Fibroblast of lung (primary cell): ENCODE measurements at regions not wholly inside any gene's neighbourhood (a gene's known extent, or its start where the extent isn't known, plus 50 kb on each side); places are given as distances from the start of the nearest gene placed in this dataset.
A peak's percentile ranks its signal among the peaks of the same experiment; 100 is the strongest.

Source experiments
- DNase-seq, 2 donors: peaks; one replicate each; pipeline versions ENCODE4 v3.0.0 to v3.0.0-alpha.2; 2010; ENCODE audit warnings: low read depth in 2 of 2
- H2AFZ ChIP-seq: 2 replicates; pipeline ENCODE4 v1.5.1; 2012; ENCODE audit warnings: low read length, control low read depth, inconsistent platforms
- H3K27ac ChIP-seq: 2 replicates; pipeline ENCODE4 v1.5.1; 2011; ENCODE audit warnings: low read length, control low read depth; ENCODE audit not compliant: insufficient read depth
- H3K27me3 ChIP-seq: 2 replicates; pipeline ENCODE4 v1.5.1; 2011; ENCODE audit warnings: mild to moderate bottlenecking, low read length; ENCODE audit not compliant: control insufficient read depth, insufficient read depth
- H3K36me3 ChIP-seq: 2 replicates; pipeline ENCODE4 v1.5.1; 2011; ENCODE audit warnings: low read length; ENCODE audit not compliant: control insufficient read depth, insufficient read depth
- H3K4me1 ChIP-seq: 2 replicates; pipeline ENCODE4 v1.5.1; 2011; ENCODE audit warnings: low read length; ENCODE audit not compliant: control insufficient read depth, insufficient read depth; ENCODE audit errors: extremely low read depth
- H3K4me2 ChIP-seq: 2 replicates; pipeline ENCODE4 v1.5.1; 2011; ENCODE audit warnings: low read length, control low read depth; ENCODE audit not compliant: insufficient read depth; ENCODE audit errors: extremely low read depth
- H3K4me3 ChIP-seq, 4 experiments: fragments of 200-600 bp in 1 of 4; sonication (generic) in 1 of 4; replicated peaks in 1 of 4; 2 replicates each; pipeline ENCODE4 v1.5.1; 2011 to 2016; ENCODE audit warnings: low read length in 4 of 4, low read depth in 3 of 4, mild to moderate bottlenecking in 3 of 4, control low read depth in 2 of 4, inconsistent platforms in 1 of 4, mixed read lengths in 1 of 4; ENCODE audit not compliant: insufficient read depth in 1 of 4; ENCODE audit errors: control extremely low read depth in 1 of 4
- H3K79me2 ChIP-seq: 2 replicates; pipeline ENCODE4 v1.5.1; 2012; ENCODE audit warnings: mild to moderate bottlenecking, low read length, inconsistent platforms; ENCODE audit not compliant: control insufficient read depth, insufficient read depth
- H3K9ac ChIP-seq: 2 replicates; pipeline ENCODE4 v1.5.1; 2011; ENCODE audit warnings: mild to moderate bottlenecking, low read length, control low read depth; ENCODE audit not compliant: insufficient read depth
- H3K9me3 ChIP-seq: 2 replicates; pipeline ENCODE4 v1.5.1; 2012; ENCODE audit warnings: low read depth, low read length; ENCODE audit not compliant: control insufficient read depth, insufficient read depth
- H4K20me1 ChIP-seq: 2 replicates; pipeline ENCODE4 v1.5.1; 2011; ENCODE audit warnings: low read length; ENCODE audit not compliant: control insufficient read depth, insufficient read depth; ENCODE audit errors: extremely low read depth
- EZH2 ChIP-seq: IDR thresholded peaks from 2 replicates; pipeline ENCODE4 v1.5.1; 2012; ENCODE audit warnings: low read length, control low read depth, mild to moderate bottlenecking; ENCODE audit errors: missing control alignments
- TF ChIP-seq, protein P1 (sequence below), 2 donors: IDR thresholded peaks in 1 of 2; conservative IDR thresholded peaks in 1 of 2; 1 replicate in 1 of 2; 2 replicates in 1 of 2; pipeline ENCODE4 v1.5.1; 2011 to 2012; ENCODE audit warnings: low read length in 2 of 2, control low read depth in 1 of 2, inconsistent platforms in 1 of 2, low read depth in 1 of 2, mild to moderate bottlenecking in 1 of 2

- Histone ChIP-seq H2AFZ (no peak overlapping the region), H3K4me1 (no peaks in the 10 kb centered on the region), H3K9ac (no peak overlapping the region), H3K27me3 (no peaks in the 10 kb centered on the region), H3K79me2 (no peaks in the 10 kb centered on the region), H4K20me1 (no peaks in the 10 kb centered on the region), H3K9me3 (no peaks in the 10 kb centered on the region), H3K27ac (no peak overlapping the region), H3K4me2 (no peak overlapping the region), H3K36me3 (no peaks in the 10 kb centered on the region), H3K4me3 (no peak overlapping the region)
- peak in 1 of 2 donors; percentile 89 for DNase-seq
- TF ChIP-seq, protein P1, sequence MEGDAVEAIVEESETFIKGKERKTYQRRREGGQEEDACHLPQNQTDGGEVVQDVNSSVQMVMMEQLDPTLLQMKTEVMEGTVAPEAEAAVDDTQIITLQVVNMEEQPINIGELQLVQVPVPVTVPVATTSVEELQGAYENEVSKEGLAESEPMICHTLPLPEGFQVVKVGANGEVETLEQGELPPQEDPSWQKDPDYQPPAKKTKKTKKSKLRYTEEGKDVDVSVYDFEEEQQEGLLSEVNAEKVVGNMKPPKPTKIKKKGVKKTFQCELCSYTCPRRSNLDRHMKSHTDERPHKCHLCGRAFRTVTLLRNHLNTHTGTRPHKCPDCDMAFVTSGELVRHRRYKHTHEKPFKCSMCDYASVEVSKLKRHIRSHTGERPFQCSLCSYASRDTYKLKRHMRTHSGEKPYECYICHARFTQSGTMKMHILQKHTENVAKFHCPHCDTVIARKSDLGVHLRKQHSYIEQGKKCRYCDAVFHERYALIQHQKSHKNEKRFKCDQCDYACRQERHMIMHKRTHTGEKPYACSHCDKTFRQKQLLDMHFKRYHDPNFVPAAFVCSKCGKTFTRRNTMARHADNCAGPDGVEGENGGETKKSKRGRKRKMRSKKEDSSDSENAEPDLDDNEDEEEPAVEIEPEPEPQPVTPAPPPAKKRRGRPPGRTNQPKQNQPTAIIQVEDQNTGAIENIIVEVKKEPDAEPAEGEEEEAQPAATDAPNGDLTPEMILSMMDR (conservative IDR thresholded peaks at IDR 0.05 in 1 of 2, IDR thresholded peaks at IDR 0.05 in 1 of 2; ENCODE audit: low read depth in 1 of 2, low read length in 2 of 2), result no peak
- no peak for TF ChIP-seq EZH2
These were observed 346.6 kb downstream of the RFC3 start for GRCh38 chr13:34164582-34164981.

DNA sequence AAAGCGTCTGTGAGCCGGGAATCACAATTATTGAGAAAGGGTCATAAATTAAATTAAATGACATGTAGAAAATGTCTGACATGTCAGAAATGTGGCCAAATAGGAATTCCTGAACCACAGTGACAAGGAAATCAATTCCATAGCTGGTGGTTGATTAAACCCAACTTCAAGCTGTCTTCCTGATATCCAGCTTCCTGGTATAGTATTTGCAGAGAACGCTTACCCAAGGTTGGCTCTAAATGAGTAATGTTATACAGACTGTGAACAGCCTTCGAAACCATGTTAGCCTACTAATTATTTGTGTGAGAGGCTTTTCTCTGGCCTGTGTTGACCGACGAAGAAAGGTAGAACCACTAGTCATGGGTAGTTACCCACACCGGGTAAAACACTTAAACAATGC is 347.2 kb downstream of the RFC3 start:
- no peak overlapping the region for H3K4me2 ChIP-seq
- TF ChIP-seq EZH2, result no peak
- TF ChIP-seq, protein P1 (conservative IDR thresholded peaks at IDR 0.05 in 1 of 2, IDR thresholded peaks at IDR 0.05 in 1 of 2; ENCODE audit: low read depth in 1 of 2, low read length in 2 of 2), result no peak

GRCh38 chr13:34166406-34166805 is 348.5 kb downstream of the RFC3 start:
- Histone ChIP-seq H3K9me3 (no peaks in the 10 kb centered on the region), H3K27ac (no peak overlapping the region), H2AFZ (no peak overlapping the region), H3K4me3 (no peak overlapping the region), H3K79me2 (no peaks in the 10 kb centered on the region), H3K4me1 (no peaks in the 10 kb centered on the region), H3K36me3 (no peaks in the 10 kb centered on the region), H3K4me2 (no peak overlapping the region), H4K20me1 (no peaks in the 10 kb centered on the region), H3K9ac (no peak overlapping the region), H3K27me3 (no peaks in the 10 kb centered on the region)
- DNase-seq, result no peak
- TF ChIP-seq, protein P1 (conservative IDR thresholded peaks at IDR 0.05 in 1 of 2, IDR thresholded peaks at IDR 0.05 in 1 of 2; ENCODE audit: low read depth in 1 of 2, low read length in 2 of 2), result no peak
- TF ChIP-seq EZH2, result no peak

More for the DNA sequence above, 347.2 kb downstream of the RFC3 start:
- no peaks in the 10 kb centered on the region for H3K27me3 ChIP-seq
- H3K79me2 ChIP-seq, result no peaks in the 10 kb centered on the region
- H2AFZ ChIP-seq, result no peak overlapping the region
- no peaks in the 10 kb centered on the region for H3K4me1 ChIP-seq
- H3K27ac ChIP-seq, result no peak overlapping the region
- no peak overlapping the region for H3K4me3 ChIP-seq
- H3K9me3 ChIP-seq, result no peaks in the 10 kb centered on the region
- DNase-seq, result no peak
- no peak overlapping the region for H3K9ac ChIP-seq
- no peaks in the 10 kb centered on the region for H4K20me1 ChIP-seq
- H3K36me3 ChIP-seq, result no peaks in the 10 kb centered on the region
